Duodenal mucosa (tissue), 2 donors: ENCODE measurements at regions not wholly inside any gene's neighbourhood (a gene's known extent, or its start where the extent isn't known, plus 50 kb on each side); places are given as distances from the start of the nearest gene placed in this dataset.

ENCODE experiments used
- H3K27ac ChIP-seq: one replicate; pipeline ENCODE4 v1.7.0; 2013; ENCODE audit warnings: low read depth, low read length
- H3K27me3 ChIP-seq, 2 donors: one replicate each; pipeline ENCODE4 v1.7.0; 2013; ENCODE audit warnings: low read length in 2 of 2, control low read depth in 1 of 2; ENCODE audit not compliant: insufficient read depth in 2 of 2, control insufficient read depth in 1 of 2
- H3K36me3 ChIP-seq, 2 donors: one replicate each; pipeline ENCODE4 v1.7.0; 2013; ENCODE audit warnings: low read length in 2 of 2, control low read depth in 1 of 2; ENCODE audit not compliant: insufficient read depth in 2 of 2, control insufficient read depth in 1 of 2
- H3K4me1 ChIP-seq, 2 donors: one replicate each; pipeline ENCODE4 v1.7.0; 2013; ENCODE audit warnings: low read length in 2 of 2, control low read depth in 1 of 2; ENCODE audit not compliant: insufficient read depth in 2 of 2, control insufficient read depth in 1 of 2
- H3K4me3 ChIP-seq, 2 donors: one replicate each; pipeline ENCODE4 v1.7.0; 2013; ENCODE audit warnings: low read length in 2 of 2, low read depth in 1 of 2
- H3K9ac ChIP-seq, 2 donors: one replicate each; pipeline ENCODE4 v1.7.0; 2013; ENCODE audit warnings: low read length in 2 of 2, low read depth in 1 of 2
- H3K9me3 ChIP-seq, 2 donors: one replicate each; pipeline ENCODE4 v1.7.0; 2013; ENCODE audit warnings: low read length in 2 of 2, control low read depth in 1 of 2; ENCODE audit not compliant: control insufficient read depth in 1 of 2

GRCh38 chr11:100555931-100556330, 131.2 kb upstream of the ARHGAP42 start:
- peaks cover 4 to 6% of the 10 kb centered on the region in 2 donors for H3K4me1 ChIP-seq
- H3K9me3 ChIP-seq: no peaks in the 10 kb centered on the region
- no peak overlapping the region for H3K4me3 ChIP-seq
- no peaks in the 10 kb centered on the region for H3K27me3 ChIP-seq
- no peak overlapping the region for H3K9ac ChIP-seq
- H3K27ac ChIP-seq: no peak overlapping the region
- H3K36me3 ChIP-seq: no peaks in the 10 kb centered on the region

GRCh38 chr11:100556781-100557180, 130.3 kb upstream of the ARHGAP42 start:
- Histone ChIP-seq H3K9me3 (no peaks in the 10 kb centered on the region), H3K36me3 (no peaks in the 10 kb centered on the region), H3K9ac (no peak overlapping the region), H3K27me3 (no peaks in the 10 kb centered on the region), H3K27ac (no peak overlapping the region), H3K4me1 (peaks cover 4 to 9% of the 10 kb centered on the region in 2 donors), H3K4me3 (no peak overlapping the region)

GRCh38 chr11:100557830-100558611, 129.1 kb upstream of the ARHGAP42 start:
- H3K27me3 ChIP-seq: no peaks in the 10 kb centered on the region
- no peak overlapping the region for H3K9ac ChIP-seq
- no peak overlapping the region for H3K27ac ChIP-seq
- no peaks in the 10 kb centered on the region for H3K36me3 ChIP-seq
- no peaks in the 10 kb centered on the region for H3K9me3 ChIP-seq
- no peak overlapping the region for H3K4me3 ChIP-seq
- peaks cover 4 to 14% of the 10 kb centered on the region in 2 donors for H3K4me1 ChIP-seq

GRCh38 chr11:100560606-100561005, 126.5 kb upstream of the ARHGAP42 start:
- no peak overlapping the region for H3K4me3 ChIP-seq
- H3K4me1 ChIP-seq: peaks cover 4 to 14% of the 10 kb centered on the region in 2 donors
- H3K9ac ChIP-seq: no peak overlapping the region
- H3K9me3 ChIP-seq: no peaks in the 10 kb centered on the region
- H3K27ac ChIP-seq: no peak overlapping the region
- no peaks in the 10 kb centered on the region for H3K36me3 ChIP-seq
- H3K27me3 ChIP-seq: no peaks in the 10 kb centered on the region

GRCh38 chr11:100561323-100561722, 125.8 kb upstream of the ARHGAP42 start:
- Histone ChIP-seq H3K27ac (no peak overlapping the region), H3K36me3 (no peaks in the 10 kb centered on the region), H3K27me3 (no peaks in the 10 kb centered on the region), H3K9ac (no peak overlapping the region), H3K4me3 (no peak overlapping the region), H3K4me1 (peaks cover 4 to 14% of the 10 kb centered on the region in 2 donors), H3K9me3 (no peaks in the 10 kb centered on the region)

- H3K27ac ChIP-seq: no peak overlapping the region
- H3K4me3 ChIP-seq: no peak overlapping the region
- H3K36me3 ChIP-seq: no peaks in the 10 kb centered on the region
- H3K27me3 ChIP-seq: no peaks in the 10 kb centered on the region
- peaks cover 4 to 14% of the 10 kb centered on the region in 2 donors for H3K4me1 ChIP-seq
- H3K9me3 ChIP-seq: no peaks in the 10 kb centered on the region
- H3K9ac ChIP-seq: no peak overlapping the region
These were observed 125.0 kb upstream of the ARHGAP42 start for GRCh38 chr11:100562128-100562527.

- no peak overlapping the region for H3K4me3 ChIP-seq
- no peak overlapping the region for H3K27ac ChIP-seq
- H3K36me3 ChIP-seq: no peaks in the 10 kb centered on the region
- H3K9ac ChIP-seq: no peak overlapping the region
- peaks cover 0 to 8% of the 10 kb centered on the region in 2 donors for H3K4me1 ChIP-seq
- no peaks in the 10 kb centered on the region for H3K27me3 ChIP-seq
- H3K9me3 ChIP-seq: no peaks in the 10 kb centered on the region
These were observed 123.4 kb upstream of the ARHGAP42 start for GRCh38 chr11:100563541-100564280.

- no peak overlapping the region for H3K4me3 ChIP-seq
- no peaks in the 10 kb centered on the region for H3K36me3 ChIP-seq
- H3K27me3 ChIP-seq: no peaks in the 10 kb centered on the region
- no peak overlapping the region for H3K9ac ChIP-seq
- H3K9me3 ChIP-seq: no peaks in the 10 kb centered on the region
- H3K4me1 ChIP-seq: no peaks in the 10 kb centered on the region
- no peak overlapping the region for H3K27ac ChIP-seq
These were observed 113.1 kb upstream of the ARHGAP42 start for GRCh38 chr11:100573911-100574513.

- H3K4me3 ChIP-seq: no peak overlapping the region
- H3K27me3 ChIP-seq: no peaks in the 10 kb centered on the region
- no peaks in the 10 kb centered on the region for H3K9me3 ChIP-seq
- no peak overlapping the region for H3K9ac ChIP-seq
- no peaks in the 10 kb centered on the region for H3K4me1 ChIP-seq
- H3K27ac ChIP-seq: no peak overlapping the region
- H3K36me3 ChIP-seq: no peaks in the 10 kb centered on the region
These were observed 112.0 kb upstream of the ARHGAP42 start for GRCh38 chr11:100574894-100575769.
